ENCODE measurements at regions not wholly inside any gene's neighbourhood (a gene's known extent, or its start where the extent isn't known, plus 50 kb on each side); places are given as distances from the start of the nearest gene placed in this dataset.
"Not testable (repeated sequence)": the region's sequence is repeated elsewhere in the genome, so short reads cannot be mapped to it uniquely, and the experiment has no call there.

GRCh38 chr22:27239520-27239919, 562.0 kb downstream of the MN1 start:
- no peak for ATAC-seq

GRCh38 chr22:27240298-27241075, 561.1 kb downstream of the MN1 start:
- ATAC-seq: no peak

GRCh38 chr22:27241430-27242321, 559.9 kb downstream of the MN1 start:
- no peak for ATAC-seq

- ATAC-seq: no peak
These were observed 559.1 kb downstream of the MN1 start for GRCh38 chr22:27242474-27242873.

- ATAC-seq: peak; percentile 45
These were observed 558.5 kb downstream of the MN1 start for GRCh38 chr22:27242917-27243589.

GRCh38 chr22:27244328-27244727, 557.2 kb downstream of the MN1 start:
- ATAC-seq: no peak

GRCh38 chr22:27245056-27245455, 556.5 kb downstream of the MN1 start:
- ATAC-seq: no peak

GRCh38 chr22:27246558-27246957, 555.0 kb downstream of the MN1 start:
- no peak for ATAC-seq

- no peak for ATAC-seq
These were observed 553.7 kb downstream of the MN1 start for GRCh38 chr22:27247701-27248434.

GRCh38 chr22:27250418-27250817, 551.1 kb downstream of the MN1 start:
- no peak for ATAC-seq

GRCh38 chr22:27250886-27251285, 550.7 kb downstream of the MN1 start:
- no peak for ATAC-seq

GRCh38 chr22:27251563-27251962, 550.0 kb downstream of the MN1 start:
- ATAC-seq: no peak

- ATAC-seq: peak; percentile 71
These were observed 549.1 kb downstream of the MN1 start for GRCh38 chr22:27252282-27253049.

- ATAC-seq: no peak
These were observed 548.3 kb downstream of the MN1 start for GRCh38 chr22:27253108-27253902.

GRCh38 chr22:27254063-27254462, 547.5 kb downstream of the MN1 start:
- not testable (repeated sequence) for ATAC-seq

GRCh38 chr22:27255580-27255979, 546.0 kb downstream of the MN1 start:
- ATAC-seq: no peak

- no peak for ATAC-seq
These were observed 543.6 kb downstream of the MN1 start for GRCh38 chr22:27257987-27258386.

- no peak for ATAC-seq
These were observed 542.9 kb downstream of the MN1 start for GRCh38 chr22:27258616-27259172.

GRCh38 chr22:27259433-27259832, 542.1 kb downstream of the MN1 start:
- ATAC-seq: no peak

GRCh38 chr22:27260087-27260698, 541.4 kb downstream of the MN1 start:
- no peak for ATAC-seq
